ENCODE measurements at regions not wholly inside any gene's neighbourhood (a gene's known extent, or its start where the extent isn't known, plus 50 kb on each side); places are given as distances from the start of the nearest gene placed in this dataset.
A peak's percentile ranks its signal among the peaks of the same experiment; 100 is the strongest.
"Not testable (repeated sequence)": the region's sequence is repeated elsewhere in the genome, so short reads cannot be mapped to it uniquely, and the experiment has no call there.

DNA sequence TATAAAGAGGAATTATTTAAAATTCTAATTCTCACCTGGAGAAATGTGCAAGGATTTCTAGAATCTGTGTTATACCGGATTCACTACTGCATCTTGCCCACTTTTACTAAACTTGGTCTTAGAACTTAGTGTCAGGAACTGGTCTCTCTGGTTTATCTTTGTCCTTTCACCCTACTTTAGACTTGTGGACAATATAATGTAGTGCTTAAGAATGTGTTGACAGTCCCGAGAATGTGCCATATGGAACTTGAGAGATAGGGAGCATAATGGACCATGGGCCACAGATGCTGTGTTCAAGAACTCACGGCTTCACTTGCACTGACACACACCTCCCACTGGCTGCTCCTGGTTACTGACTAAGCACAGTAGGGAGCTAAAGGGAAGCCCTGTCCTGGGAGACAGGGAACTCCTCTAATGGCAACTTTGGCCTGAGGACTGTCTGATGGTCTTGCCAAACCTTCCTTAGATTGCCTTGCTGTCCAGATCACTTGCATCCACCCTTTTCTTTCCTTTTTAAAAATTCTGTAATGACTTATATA lies 476.0 kb upstream of the CHD1 start:
- DNase-seq = not testable (repeated sequence)

DNA sequence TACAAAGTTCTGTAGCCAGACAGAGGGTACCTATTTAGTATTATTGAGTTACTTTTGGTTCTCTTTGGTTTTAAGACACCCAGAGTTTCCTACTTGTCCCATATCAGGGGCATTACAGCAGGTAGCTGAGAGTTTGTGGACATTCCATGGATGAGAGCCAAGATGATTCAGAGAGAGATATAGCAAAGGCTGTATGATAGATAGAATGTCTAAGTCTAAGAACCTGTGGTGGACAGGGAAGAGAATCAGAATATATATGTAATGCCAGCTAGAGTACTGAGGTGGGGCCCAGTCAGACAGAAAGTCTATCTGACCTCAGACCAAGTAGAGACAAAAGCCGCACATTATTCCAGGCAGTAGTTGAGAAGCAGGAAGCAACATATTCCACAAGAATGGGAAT lies 471.8 kb upstream of the CHD1 start:
- DNase-seq = not testable (repeated sequence)

DNA sequence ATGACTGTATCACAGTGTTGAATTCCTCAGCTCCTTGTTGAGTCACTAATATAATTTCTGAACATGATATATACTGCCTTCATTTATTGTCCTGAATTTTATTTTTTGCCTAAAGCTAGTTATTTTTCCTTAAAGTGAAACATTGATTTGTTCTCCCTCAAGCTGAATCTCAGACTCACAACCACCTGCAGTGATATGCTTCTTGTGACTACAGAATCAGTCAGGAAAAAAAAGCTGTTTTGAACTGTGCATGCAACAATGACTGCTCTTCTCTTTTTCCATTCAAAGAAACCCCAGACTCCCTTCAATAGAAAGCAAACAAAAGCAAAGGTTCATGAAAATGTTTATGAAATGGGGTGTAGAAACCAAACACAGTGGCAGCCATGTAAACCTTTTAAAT lies 470.2 kb upstream of the CHD1 start:
- DNase-seq = no peak

DNA sequence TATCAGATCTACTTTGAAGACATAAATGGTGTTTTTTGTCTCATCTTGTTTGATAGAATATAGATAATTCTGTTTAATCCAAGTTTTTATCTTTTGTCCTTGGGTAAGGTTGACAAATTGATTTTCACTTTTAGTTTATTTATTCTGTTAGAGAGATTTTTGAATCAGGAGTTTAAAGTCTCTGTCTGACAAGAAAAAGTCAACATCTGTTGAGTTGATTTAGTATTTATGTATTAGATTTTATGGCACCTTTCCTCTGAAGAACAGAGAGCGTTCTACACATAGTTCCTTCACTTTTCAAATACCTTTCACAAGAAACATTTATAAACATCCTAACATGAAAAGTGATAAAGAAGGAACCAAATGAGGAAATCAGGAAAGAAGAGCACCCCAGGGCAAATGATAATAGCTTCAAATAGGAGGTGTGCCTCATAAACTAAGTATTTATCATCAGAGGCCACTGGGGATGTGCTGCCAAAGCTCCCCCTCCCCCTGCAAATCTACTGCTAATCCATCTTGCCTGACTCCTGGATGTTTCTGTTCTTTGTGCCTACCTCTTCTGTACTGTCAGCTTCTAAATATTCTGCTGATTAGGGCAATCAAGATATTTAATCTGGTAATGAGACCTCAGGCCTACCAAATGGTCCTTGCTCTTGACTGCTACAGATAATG lies 457.7 kb upstream of the CHD1 start:
- no peak for DNase-seq

DNA sequence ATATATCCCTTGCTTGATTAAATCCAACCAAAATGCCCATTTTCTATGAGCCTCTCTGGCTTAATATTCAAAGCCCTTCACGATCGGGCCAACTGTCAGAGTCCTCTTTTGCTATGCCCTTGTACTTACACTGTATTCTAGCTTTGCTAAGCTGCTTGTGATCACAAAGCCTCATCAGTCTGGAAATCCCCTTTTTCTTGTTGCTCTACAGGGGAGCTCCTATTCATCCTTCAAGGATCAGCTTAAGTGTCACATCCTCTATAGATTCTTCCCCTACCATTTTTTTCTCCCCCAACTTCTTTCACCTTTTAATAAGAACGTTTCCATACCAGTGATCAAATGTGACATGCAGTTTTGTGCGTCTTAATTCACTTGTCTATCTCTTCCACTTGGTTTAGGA lies 450.4 kb upstream of the CHD1 start:
- no peak for DNase-seq

DNA sequence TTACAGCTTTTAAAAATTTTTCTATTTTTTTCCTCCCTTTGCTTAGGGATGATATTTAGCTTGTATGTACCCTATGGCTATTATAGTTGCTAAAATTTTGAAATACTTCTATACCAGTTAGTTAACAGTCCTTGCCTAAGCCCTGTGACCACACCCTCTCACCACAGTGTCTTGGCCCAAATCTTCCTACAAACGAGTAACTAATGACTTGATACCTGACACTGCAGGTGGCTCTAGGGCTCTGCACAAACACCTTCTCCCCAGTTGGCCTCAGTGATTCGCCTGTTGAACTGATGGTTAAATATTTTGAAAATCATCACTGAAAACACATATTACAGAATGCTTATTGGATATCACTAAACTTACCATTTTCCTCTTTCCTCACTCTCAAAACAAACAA lies 449.6 kb upstream of the CHD1 start:
- DNase-seq = no peak

DNA sequence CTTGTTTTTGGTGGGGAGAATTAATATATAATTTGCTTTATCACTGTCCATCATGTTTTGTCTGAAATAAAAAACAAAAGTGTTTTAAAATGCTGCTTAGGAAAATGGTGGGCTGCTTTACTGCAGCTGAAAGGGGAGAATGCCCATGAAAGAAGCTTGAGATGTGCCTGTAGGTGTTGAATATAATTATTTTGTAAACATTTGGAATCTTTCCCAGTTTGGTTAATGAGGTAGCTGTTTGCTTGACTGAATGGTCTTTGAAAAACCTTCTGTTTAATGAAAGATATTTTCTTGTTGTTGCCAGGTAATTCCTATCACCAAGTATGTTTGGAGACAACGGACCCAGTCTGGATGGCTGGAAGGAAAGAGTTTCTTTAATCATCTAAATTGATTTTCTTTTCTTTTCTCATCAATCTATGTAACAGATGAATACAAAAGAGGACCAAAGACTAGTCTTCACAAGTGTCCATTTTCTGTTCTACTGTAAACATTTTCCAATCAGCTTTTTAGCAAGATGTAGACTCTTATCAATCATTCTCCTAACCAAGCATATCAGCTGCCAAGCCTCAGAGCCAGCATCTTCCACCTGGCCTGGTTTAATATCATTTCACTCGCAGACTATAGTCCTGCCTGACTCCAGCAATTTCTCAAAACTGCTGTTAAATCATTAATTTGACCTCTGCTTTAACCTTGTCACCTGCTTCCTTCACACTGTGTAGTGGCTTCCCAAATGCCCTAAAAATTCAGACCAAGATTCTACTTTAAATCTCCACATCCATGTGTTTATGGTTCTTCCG lies 441.2 kb upstream of the CHD1 start:
- DNase-seq = no peak

DNA sequence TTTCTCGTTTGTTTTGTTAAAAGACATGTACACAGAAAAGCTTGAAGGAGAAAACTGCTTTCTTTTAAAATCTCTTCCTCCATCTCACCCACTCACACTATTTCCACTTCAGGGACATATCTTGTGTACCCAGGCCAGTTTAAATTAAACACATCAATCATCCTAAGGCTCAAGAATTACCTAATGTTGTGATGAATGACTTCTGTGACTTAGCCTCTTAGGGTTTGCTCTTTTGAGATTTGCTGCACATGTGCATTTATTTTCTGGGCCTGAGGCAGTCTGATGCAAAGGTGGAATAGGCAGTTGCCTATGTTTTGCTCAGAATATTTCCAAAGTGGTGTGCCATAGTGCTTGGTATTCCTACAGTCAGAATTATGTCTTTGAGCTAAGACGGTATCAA lies 439.9 kb upstream of the CHD1 start:
- DNase-seq = no peak

DNA sequence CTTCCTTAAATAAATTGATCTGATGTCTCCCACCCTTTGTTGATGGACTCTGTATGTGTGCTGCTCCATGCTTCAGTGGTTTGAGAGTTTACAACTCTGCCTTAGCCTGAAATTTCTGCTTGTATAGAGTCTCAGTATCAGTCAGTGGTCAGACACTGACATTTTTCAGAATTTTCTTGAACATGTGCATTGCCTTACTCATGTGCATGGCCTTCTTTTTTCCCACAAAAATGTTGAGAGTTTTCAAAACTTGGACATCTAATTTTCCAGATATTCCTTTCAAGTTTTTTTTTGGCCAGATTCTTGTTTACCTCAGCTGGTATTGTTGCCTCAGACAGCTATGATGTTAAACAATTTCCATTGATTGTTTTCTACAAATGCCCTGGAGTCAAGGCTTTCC lies 427.1 kb upstream of the CHD1 start:
- DNase-seq = no peak

DNA sequence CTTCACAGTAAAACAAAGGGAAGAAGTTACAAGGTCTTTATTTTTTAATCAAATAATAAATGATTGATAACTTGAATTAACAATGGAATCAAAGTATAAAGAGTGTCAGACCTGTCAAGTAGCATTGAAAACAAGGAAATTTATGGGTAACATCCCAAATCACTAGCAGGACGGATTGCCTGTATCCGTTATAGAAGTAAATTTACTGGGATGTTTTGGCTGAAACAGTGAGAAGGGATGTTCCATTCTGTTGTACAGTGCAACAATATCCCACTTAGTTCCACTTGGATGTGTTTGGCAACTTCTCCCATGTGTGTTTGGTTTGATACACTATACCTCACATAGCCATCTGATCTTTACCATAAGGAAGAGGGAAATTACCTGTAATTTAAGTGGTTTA lies 421.0 kb upstream of the CHD1 start:
- DNase-seq = no peak

DNA sequence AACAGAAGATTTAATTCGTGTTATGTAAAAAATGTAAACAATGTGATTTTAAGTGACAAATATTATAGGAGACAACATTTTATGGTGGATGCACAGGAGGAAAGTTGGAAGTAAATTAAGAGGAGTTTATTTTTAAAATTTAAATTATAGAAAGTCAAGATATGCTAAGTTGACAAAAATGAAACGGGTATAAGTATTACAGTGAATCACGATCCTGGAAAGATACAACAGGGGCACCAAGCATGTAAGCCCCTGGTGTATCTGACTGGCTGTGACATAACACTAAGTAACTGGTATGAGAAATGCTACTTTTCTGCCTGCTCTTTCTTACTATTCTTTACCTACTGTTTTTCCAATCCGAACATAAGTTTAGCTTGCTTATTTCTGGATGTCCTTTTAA lies 419.8 kb upstream of the CHD1 start:
- no peak for DNase-seq

DNA sequence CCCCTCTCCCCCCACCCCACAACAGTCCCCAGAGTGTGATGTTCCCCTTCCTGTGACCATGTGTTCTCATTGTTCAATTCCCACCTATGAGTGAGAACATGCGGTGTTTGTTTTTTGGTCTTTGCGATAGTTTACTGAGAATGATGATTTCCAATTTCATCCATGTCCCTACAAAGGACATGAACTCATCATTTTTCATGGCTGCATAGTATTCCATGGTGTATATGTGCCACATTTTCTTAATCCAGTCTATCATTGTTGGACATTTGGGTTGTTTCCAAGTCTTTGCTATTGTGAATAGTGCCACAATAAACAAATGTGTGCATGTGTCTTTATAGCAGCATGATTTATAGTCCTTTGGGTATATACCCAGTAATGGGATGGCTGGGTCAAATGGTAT lies 411.0 kb upstream of the CHD1 start:
- not testable (repeated sequence) for DNase-seq

DNA sequence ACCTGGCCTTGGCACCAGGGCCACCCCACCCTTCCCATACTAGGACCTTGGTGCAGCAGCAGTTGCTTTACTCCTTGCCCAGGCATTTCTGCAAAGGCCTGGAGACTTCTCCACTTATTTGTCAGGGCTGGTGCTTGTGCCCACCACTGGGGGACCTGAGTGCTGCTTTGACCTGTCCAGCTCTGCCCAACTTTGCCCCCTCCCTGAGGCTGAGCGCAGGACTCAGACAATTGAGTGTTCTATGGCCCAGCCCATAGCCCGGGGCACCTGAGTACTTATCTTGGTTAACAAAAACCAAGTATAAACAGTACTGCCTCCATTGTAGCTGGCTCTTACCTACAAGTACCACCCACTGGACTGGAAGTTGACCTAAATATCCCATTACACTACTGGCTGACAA lies 406.1 kb upstream of the CHD1 start:
- no peak for DNase-seq

DNA sequence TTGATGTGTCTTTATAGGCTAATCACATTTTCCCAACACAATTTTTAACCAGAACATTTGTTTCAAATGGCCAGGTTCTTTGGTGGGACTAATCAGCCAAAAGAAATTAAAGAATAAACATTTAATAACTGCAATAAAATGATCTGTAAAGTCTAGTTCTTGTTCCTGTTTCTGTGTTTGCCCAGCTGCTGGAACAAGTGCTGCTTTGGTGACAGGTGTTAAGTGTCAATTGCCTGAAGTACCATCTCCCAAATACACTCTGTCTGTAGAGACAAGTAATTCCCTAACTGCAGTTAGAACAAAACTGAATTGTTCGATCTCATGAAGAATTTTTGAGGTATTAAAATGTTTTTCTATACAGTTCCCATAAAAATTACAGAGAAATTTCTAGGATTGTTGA lies 402.3 kb upstream of the CHD1 start:
- DNase-seq = no peak

DNA sequence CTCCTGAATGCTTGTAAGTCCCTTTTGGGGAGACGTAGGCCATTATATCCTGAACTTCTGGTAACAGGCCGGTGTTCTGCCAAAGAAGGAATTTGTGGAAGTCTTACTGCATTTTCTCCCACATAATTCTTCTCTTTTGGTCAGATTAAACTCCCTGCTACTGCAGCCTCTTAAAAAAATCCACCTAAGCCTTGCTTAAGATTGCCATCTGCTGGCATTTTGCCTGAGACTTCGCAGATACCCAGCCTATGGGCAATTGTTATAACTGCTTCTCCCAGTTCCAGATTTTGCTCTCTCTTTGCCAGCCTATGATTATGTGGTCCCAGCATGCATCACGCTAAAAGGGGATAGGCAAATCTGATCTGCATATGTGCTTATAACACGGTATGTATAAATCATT lies 391.6 kb upstream of the CHD1 start:
- DNase-seq = peak; percentile 72

DNA sequence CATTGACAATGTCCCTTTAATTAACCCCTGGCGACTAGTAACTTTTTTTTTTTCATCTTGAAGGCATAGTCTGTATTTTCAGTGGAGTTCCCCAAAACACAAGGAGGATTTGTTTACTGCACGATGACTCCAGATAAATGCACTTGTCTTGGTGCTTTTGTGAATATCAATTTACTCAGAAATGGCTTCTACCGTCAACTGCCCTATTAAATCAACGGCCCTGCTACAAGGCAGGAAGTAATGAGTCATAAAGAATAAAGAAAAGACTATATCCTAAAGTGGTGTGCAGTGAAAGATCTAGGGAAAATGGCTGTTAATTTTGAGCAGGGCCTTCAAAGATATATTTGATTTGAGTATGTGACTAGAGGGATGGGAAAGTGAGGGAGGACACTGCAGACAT lies 388.3 kb upstream of the CHD1 start:
- peak; percentile 62 for DNase-seq

DNA sequence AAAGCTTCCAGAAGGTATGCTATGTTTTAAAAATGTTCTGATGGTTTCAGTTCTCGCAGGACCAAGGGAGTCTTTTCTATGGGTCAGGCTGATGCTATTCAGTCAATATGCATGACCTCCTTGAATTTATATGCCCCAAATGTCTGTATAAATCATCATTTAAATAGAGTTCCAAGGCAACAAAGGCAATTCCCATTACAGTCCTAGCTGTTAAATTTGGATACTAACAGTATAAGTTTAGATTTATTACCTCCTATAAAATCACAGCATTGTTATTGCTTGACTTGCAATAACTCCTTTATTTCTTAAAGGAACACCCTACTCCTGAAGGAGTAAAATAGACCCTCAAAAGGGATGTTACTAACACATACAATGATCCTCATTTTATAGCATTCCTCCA lies 387.7 kb upstream of the CHD1 start:
- no peak for DNase-seq

DNA sequence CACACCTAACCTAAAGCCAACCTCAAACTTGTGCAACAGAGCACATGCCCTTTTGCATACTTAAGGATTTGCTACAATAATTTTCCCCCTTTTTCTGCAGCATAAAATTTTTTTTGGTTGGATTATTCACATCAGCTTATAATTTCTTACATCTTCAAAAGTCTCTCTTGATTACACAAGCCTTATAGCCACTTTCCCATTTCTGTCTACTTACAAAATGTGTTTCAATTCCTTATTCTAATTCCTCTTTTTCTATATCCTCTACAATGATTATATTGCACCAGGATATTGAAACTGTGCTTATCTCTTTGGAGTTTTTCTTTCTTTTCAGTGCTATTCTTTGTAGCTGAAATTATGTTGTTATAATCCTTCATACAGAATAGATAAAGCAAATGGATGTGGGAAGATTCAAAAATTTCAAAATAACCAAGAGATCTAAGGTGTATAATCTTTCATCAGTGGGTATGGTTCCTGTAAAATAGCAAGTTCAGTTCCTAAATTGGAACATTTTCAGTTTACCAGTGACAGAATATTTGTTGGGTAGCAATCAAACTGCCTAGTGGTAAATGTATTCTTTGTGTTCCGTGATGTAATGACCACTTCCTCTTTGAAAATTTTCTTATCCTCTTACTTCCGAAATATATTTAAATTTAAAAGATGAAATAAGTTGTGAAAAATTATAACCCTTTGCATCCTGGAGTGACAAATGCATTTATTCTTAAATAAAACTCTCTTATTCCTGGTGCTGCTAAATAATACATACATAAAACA lies 386.8 kb upstream of the CHD1 start:
- DNase-seq = peak; percentile 93

DNA sequence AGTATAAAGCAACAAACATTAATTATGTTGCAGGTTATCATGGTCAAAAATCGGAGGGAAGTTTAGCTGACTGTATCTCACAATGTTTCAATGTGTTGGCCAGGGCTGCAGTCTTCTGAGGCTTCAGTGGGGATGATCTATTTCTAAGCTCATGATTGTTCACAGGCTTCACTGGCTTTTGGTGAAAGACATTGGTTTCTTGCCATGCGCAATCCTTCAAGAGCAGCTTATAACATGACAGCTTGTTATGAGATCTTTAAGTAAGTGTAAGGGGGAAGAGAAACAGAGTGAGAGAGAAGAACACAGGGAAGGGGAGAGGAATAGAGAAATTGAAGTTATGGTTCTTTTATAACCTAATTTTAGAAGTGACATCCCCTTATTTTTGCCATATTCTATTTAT lies 385.9 kb upstream of the CHD1 start:
- peak; percentile 93 for DNase-seq

DNA sequence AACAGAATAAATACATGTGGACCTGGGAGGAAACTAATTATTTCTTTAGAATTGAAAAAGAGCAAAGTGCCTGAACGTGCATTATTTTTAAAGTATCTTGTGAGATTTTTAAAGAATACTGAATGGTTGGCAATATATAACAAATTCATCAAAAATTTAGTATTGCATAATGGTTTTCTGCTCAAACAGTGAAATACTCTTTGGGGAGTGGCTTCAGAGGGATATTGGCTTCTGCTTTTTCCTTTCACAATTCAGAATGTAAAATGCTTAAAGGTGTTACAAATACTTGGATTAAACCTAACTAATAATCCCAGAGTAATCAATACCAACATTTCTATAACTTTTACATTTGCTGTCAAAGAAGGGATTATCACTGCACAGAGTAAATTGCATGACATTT lies 379.3 kb upstream of the CHD1 start:
- DNase-seq = peak; percentile 57

DNA sequence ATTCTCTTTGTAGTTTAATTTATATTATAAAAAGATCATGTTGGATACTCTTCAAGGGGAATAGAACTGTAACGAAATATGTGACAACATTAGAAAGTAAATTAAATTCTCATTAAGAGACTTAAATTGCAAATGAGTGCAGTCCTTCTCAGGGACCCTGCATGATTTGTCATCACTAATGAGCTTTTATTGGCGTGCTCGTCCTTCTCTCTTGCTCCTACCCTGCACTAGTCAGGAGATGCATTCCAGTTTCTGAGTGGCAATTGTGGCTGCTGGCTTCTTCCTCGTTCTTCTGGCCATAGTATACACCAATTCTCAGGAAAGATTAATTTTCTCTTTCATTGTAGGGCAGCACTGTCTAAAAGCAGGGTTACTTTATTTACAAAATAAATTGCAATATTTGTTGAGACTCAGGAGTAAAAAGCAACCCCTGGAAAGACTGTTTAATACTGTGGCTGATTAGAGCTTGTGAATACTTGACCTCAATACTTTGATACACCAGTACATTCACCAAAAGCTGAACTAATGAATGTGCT lies 376.3 kb upstream of the CHD1 start:
- no peak for DNase-seq

DNA sequence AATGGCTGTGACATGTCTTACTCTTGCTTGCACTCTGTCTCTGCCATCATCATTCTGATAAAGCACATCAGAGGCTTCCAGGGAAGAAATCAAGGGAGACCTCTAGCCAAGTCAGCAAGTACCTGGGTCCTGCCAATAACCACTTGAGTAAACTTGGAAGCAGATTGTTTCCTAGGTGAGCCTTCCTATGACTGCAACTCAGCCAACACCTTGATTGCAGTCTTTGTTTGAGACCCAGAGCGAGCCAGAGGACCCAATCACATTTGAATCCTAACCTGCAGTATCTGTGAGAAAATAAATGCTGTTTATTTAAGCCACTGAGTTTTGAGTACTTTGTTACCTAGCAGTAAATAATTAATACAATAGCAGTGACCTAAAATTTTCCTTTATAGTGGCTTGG lies 356.8 kb upstream of the CHD1 start:
- no peak for DNase-seq

DNA sequence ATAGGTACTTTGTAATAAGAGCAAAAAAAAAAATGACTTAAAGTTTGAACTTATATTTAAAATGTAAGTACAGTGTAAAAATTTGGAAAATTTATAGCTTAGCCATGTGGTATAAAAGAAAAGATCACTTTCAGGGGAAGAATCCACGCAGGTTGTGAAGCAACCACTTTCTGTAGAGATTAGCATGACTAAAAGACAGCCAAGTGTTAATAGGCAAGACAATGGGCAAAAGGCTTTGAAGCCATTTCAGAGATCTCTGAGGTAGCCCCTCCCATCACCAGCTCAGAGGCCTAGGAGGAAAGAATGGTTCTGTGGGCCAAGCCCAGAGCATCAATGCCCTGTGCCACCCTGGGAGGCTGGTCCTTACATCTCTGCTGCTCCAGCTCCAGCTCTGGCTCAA lies 346.3 kb upstream of the CHD1 start:
- DNase-seq = no peak

DNA sequence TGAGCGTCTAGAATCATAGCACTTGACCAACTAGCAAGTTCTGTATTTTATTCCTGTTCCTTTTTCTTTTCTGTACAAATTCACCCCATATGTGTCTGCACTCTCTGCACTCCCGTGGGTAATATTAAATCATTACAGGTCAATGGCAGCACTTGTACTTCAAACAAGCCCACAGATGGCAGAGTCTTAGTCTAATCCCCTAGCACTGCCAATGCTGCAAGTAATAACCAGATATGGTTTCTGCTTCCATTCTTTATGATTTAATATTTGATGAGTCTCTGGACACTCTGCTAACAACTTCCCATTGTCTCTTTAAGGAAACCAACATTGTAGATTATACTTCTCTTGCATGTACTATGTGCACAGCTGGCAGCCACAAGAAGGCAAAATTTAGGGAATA lies 343.8 kb upstream of the CHD1 start:
- DNase-seq = no peak

Measured in MV-4-11 (cell line).